ENCODE measurements at regions not wholly inside any gene's neighbourhood (a gene's known extent, or its start where the extent isn't known, plus 50 kb on each side); places are given as distances from the start of the nearest gene placed in this dataset.

GRCh38 chr1:232183266-232183800 is 446.6 kb downstream of the SIPA1L2 start (continued):
- no peak for TF ChIP-seq ZNF281 (CRISPR knock-in tag; IDR thresholded peaks at IDR 0.05)
- no peak for TF ChIP-seq STAT6 (CRISPR knock-in tag; conservative IDR thresholded peaks at IDR 0.05; ENCODE audit: low read depth)
- TF ChIP-seq GABPB1 (CRISPR knock-in tag; IDR thresholded peaks at IDR 0.05): no peak
- TF ChIP-seq TEAD4 (CRISPR knock-in tag; IDR thresholded peaks at IDR 0.05): no peak
- no peak for TF ChIP-seq CREB1 (CRISPR knock-in tag; IDR thresholded peaks at IDR 0.05)
- no peak for TF ChIP-seq ZNF512 (CRISPR knock-in tag; IDR thresholded peaks at IDR 0.05; ENCODE audit: borderline replicate concordance)

- Mint-ChIP-seq H3K36me3 (peaks cover 65% of the 10 kb centered on the region), H3K4me3 (no peak overlapping the region), H3K27me3 (ENCODE audit: low read depth) (no peaks in the 10 kb centered on the region), H3K9me3 (no peaks in the 10 kb centered on the region), H3K4me1 (peaks cover 35% of the 10 kb centered on the region), H3K27ac (no peak overlapping the region)
- no peak for TF ChIP-seq AR (CRISPR knock-in tag; IDR thresholded peaks at IDR 0.05)
- no peak for TF ChIP-seq E2F5 (CRISPR knock-in tag; IDR thresholded peaks at IDR 0.05)
- TF ChIP-seq SMAD3 (CRISPR knock-in tag; IDR thresholded peaks at IDR 0.05; ENCODE audit: borderline replicate concordance): no peak
- TF ChIP-seq ZNF671 (CRISPR knock-in tag; IDR thresholded peaks at IDR 0.05): no peak
- TF ChIP-seq ZNF396 (CRISPR knock-in tag; IDR thresholded peaks at IDR 0.05; ENCODE audit: borderline replicate concordance): no peak
- no peak for TF ChIP-seq GABPB1 (CRISPR knock-in tag; IDR thresholded peaks at IDR 0.05)
- TF ChIP-seq TEAD4 (CRISPR knock-in tag; IDR thresholded peaks at IDR 0.05): no peak
- no peak for TF ChIP-seq EMX1 (CRISPR knock-in tag; IDR thresholded peaks at IDR 0.05)
- TF ChIP-seq ZNF512 (CRISPR knock-in tag; IDR thresholded peaks at IDR 0.05; ENCODE audit: borderline replicate concordance): no peak
- DNase-seq (ENCODE audit: low spot score): no peak
- CTCF ChIA-PET: no interaction called here
- no peak for ATAC-seq
- POLR2A ChIA-PET: no interaction called here
Measured at GRCh38 chr1:232182236-232182635, 447.7 kb downstream of the SIPA1L2 start.
